Adrenal gland (tissue), 5 donors: ENCODE measurements at regions not wholly inside any gene's neighbourhood (a gene's known extent, or its start where the extent isn't known, plus 50 kb on each side); places are given as distances from the start of the nearest gene placed in this dataset.

Experiments used
- CTCF ChIP-seq, 6 experiments: fragments of 450-650 bp in 4 of 6; fragments of 200-600 bp in 2 of 6; sonication (generic) in 1 of 6; IDR thresholded peaks; 1 replicate in 5 of 6; 2 replicates in 1 of 6; pipeline versions ENCODE4 v1.5.1 to v1.8.0; 2016 to 2021; ENCODE audit warnings: antibody characterized with exemption in 6 of 6, mild to moderate bottlenecking in 2 of 6, moderate library complexity in 1 of 6
- POLR2A ChIP-seq, 2 donors: fragments of 450-650 bp; IDR thresholded peaks; one replicate each; pipeline ENCODE4 v1.6.1; 2017; ENCODE audit warnings: antibody characterized with exemption in 2 of 2, mild to moderate bottlenecking in 2 of 2, moderate library complexity in 1 of 2
- donor health status: DM: no; HTN: no; CAD: no.

GRCh38 chr4:116512552-116512951, 572.8 kb downstream of the TRAM1L1 start:
- TF ChIP-seq POLR2A (IDR thresholded peaks at IDR 0.05), result no peak
- no peak for TF ChIP-seq CTCF (IDR thresholded peaks at IDR 0.05)
